ENCODE measurements at regions not wholly inside any gene's neighbourhood (a gene's known extent, or its start where the extent isn't known, plus 50 kb on each side); places are given as distances from the start of the nearest gene placed in this dataset.

DNA sequence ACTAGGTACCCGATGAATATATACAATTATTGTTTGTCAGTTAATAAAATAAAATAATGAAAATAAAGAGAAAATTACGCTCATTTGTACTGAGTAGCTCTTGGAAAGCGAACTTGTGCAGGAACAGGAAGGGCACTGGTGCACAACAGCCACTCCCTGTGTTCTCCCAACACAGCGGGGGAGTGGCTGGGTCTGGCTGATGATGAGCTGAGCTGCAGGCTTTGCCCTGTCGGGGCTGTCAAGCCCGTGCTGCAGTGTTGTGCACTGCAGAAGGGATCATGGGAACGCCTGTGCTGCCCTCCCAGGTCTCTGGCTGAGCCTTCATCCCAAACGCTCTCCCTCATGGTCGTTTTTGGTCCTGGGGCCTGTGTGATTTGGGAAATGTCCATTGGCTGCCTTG, 131.7 kb upstream of the MAP3K4 start:
- TF ChIP-seq, protein P1, sequence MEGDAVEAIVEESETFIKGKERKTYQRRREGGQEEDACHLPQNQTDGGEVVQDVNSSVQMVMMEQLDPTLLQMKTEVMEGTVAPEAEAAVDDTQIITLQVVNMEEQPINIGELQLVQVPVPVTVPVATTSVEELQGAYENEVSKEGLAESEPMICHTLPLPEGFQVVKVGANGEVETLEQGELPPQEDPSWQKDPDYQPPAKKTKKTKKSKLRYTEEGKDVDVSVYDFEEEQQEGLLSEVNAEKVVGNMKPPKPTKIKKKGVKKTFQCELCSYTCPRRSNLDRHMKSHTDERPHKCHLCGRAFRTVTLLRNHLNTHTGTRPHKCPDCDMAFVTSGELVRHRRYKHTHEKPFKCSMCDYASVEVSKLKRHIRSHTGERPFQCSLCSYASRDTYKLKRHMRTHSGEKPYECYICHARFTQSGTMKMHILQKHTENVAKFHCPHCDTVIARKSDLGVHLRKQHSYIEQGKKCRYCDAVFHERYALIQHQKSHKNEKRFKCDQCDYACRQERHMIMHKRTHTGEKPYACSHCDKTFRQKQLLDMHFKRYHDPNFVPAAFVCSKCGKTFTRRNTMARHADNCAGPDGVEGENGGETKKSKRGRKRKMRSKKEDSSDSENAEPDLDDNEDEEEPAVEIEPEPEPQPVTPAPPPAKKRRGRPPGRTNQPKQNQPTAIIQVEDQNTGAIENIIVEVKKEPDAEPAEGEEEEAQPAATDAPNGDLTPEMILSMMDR (IDR thresholded peaks at IDR 0.05; ENCODE audit: low read depth, low read length), result no peak
- H3K9me3 ChIP-seq (ENCODE audit: low read depth), result no peaks in the 10 kb centered on the region
- no peaks in the 10 kb centered on the region for H3K36me3 ChIP-seq
- no peak for DNase-seq (ENCODE audit: low read depth in 1 of 2, low spot score in 1 of 2)
- no peaks in the 10 kb centered on the region for H3K4me1 ChIP-seq (ENCODE audit: low read depth)
- no peak overlapping the region for H3K4me3 ChIP-seq
- no peaks in the 10 kb centered on the region for H3K27me3 ChIP-seq
- H3K27ac ChIP-seq, result no peak overlapping the region

DNA sequence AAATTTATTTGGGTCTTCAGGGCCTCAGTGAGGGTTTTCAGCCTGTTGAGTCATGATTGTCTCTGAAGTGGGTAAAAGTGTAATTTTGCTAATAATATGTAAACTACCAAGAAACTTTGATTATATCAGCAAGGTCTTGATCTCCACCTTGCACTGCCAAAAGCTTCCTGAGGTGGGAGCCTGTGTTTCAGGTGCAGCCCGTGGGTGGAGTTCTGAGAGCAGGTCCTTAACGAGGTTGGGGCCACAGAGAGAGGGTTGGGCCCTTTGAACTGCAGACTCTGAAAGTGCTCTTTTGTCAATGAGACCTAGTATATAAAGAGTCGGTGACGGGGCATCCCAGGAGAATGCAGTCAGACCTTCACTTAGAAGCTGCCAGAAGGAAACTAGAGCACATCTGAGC, 129.7 kb upstream of the MAP3K4 start:
- TF ChIP-seq, protein P1 (IDR thresholded peaks at IDR 0.05; ENCODE audit: low read depth, low read length), result no peak
- DNase-seq (ENCODE audit: low read depth in 1 of 2, low spot score in 1 of 2), result no peak
- Histone ChIP-seq H3K9me3 (ENCODE audit: low read depth) (no peaks in the 10 kb centered on the region), H3K27ac (no peak overlapping the region), H3K4me1 (ENCODE audit: low read depth) (no peaks in the 10 kb centered on the region), H3K36me3 (no peaks in the 10 kb centered on the region), H3K27me3 (no peaks in the 10 kb centered on the region), H3K4me3 (no peak overlapping the region)

DNA sequence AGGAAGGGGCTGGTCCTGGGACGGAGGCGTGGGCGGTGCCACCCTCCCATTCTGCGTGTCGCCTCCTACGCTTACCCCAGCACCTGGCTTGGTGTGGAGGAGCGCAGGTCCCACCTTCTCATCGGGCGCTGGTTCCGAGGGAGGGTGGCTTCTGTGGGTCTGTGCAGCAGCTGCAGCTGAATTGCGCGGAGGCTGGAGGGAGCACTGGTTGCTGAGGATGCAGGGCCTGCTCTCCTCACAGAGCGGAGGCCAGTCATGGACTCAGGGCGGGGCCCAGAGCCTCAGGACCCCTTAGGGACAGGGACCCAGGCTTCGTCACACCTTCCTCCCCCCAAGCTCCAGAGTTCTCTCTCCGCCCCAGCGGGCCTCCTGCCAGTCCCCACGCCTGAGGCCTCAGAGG, 127.8 kb upstream of the MAP3K4 start:
- DNase-seq (ENCODE audit: low read depth in 1 of 2, low spot score in 1 of 2), result no peak
- TF ChIP-seq, protein P1 (IDR thresholded peaks at IDR 0.05; ENCODE audit: low read depth, low read length), result no peak
- H3K36me3 ChIP-seq, result no peaks in the 10 kb centered on the region
- no peaks in the 10 kb centered on the region for H3K9me3 ChIP-seq (ENCODE audit: low read depth)
- H3K4me1 ChIP-seq (ENCODE audit: low read depth), result no peaks in the 10 kb centered on the region
- no peak overlapping the region for H3K27ac ChIP-seq
- H3K27me3 ChIP-seq, result no peaks in the 10 kb centered on the region
- H3K4me3 ChIP-seq, result no peak overlapping the region

DNA sequence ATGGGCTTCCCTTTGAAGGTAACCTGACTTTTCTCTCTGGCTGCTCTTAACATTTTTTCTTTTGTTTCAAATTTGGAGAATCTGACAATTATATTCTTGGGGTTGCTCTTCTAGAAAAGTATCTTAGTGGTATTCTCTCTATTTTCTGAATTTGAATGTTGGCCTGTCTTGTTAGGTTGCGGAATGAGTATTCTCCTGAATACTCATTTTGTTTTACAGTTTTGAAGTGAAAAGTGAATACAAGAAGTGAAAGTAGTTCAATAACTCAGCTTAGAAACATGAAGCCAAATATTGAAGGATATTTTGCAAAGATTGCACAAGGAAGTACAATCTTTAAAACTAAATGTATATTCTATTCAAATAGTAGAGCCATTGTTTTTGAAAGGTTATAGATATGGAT, 120.2 kb upstream of the MAP3K4 start:
- Histone ChIP-seq H3K27ac (no peak overlapping the region), H3K27me3 (no peaks in the 10 kb centered on the region), H3K4me1 (ENCODE audit: low read depth) (no peaks in the 10 kb centered on the region), H3K9me3 (ENCODE audit: low read depth) (no peaks in the 10 kb centered on the region), H3K4me3 (no peak overlapping the region), H3K36me3 (no peaks in the 10 kb centered on the region)
- DNase-seq (ENCODE audit: low read depth in 1 of 2, low spot score in 1 of 2), result no peak
- TF ChIP-seq, protein P1 (IDR thresholded peaks at IDR 0.05; ENCODE audit: low read depth, low read length), result no peak

DNA sequence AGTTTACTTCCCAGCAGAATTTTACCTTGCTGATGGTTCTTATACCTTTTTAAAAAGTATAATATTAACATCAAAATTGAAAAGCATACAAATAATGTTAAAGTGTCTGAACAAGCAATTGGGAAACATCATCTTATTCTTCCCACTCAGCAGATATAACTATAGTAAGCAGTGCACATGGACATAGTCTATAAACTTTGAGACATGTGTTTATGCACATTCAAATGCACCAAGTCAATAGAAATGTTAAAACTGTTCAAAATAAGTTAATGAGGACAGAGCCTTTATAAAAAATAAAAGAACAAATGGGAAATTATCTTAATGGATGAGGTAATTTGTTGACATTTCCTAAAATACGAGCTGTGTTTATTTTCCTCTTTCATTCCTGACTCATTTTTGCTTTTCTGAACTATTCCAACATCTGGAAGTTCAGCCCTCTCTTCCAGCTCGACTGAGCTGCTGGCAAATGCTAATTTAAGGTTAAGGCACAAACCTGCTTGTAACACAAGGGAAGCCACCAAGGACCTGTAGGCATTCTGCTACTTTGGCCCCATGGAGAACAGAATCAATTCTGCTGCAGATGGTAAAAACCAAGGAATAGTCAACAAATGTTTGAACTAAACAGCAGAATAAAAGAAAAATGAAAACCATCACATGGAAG, 110.3 kb upstream of the MAP3K4 start:
- Histone ChIP-seq H3K4me1 (ENCODE audit: low read depth) (peaks cover 3% of the 10 kb centered on the region), H3K27ac (no peak overlapping the region), H3K9me3 (ENCODE audit: low read depth) (no peaks in the 10 kb centered on the region), H3K27me3 (no peaks in the 10 kb centered on the region), H3K36me3 (no peaks in the 10 kb centered on the region), H3K4me3 (no peak overlapping the region)
- DNase-seq (ENCODE audit: low read depth in 1 of 2, low spot score in 1 of 2), result no peak
- TF ChIP-seq, protein P1 (IDR thresholded peaks at IDR 0.05; ENCODE audit: low read depth, low read length), result no peak

Data from cardiac muscle cell (in vitro differentiated cells and primary cell).